Neural cell (in vitro differentiated cells): ENCODE measurements at regions not wholly inside any gene's neighbourhood (a gene's known extent, or its start where the extent isn't known, plus 50 kb on each side); places are given as distances from the start of the nearest gene placed in this dataset.

Source experiments
- CTCF ChIP-seq: fragments of 450-650 bp; IDR thresholded peaks from 2 replicates; pipeline ENCODE4 v1.5.1; 2014; ENCODE audit warnings: antibody characterized with exemption, mild to moderate bottlenecking, moderate library complexity; ENCODE audit not compliant: poor library complexity, severe bottlenecking
- EP300 ChIP-seq: fragments of 450-650 bp; conservative IDR thresholded peaks from 2 replicates; pipeline ENCODE4 v1.6.1; 2014; ENCODE audit warnings: antibody characterized with exemption, mild to moderate bottlenecking, moderate library complexity; ENCODE audit not compliant: poor library complexity, severe bottlenecking
- EZH2 ChIP-seq: fragments of 200-600, 300-800 bp; shearing (Covaris generic), sonication (generic); IDR thresholded peaks from 2 replicates; pipeline ENCODE4 v1.6.1; 2014; ENCODE audit warnings: antibody characterized with exemption, low read length, borderline replicate concordance, mild to moderate bottlenecking; ENCODE audit not compliant: insufficient read depth, poor library complexity, severe bottlenecking
- POLR2AphosphoS5 ChIP-seq: IDR thresholded peaks from 2 replicates; pipeline ENCODE4 v1.6.1; 2012
- RAD21 ChIP-seq: fragments of 450-650 bp; conservative IDR thresholded peaks from 2 replicates; pipeline ENCODE4 v1.6.1; 2014; ENCODE audit warnings: antibody characterized with exemption, mild to moderate bottlenecking, moderate library complexity
- TAF1 ChIP-seq: IDR thresholded peaks from 2 replicates; pipeline ENCODE4 v1.6.1; 2012; ENCODE audit warnings: low read depth

DNA sequence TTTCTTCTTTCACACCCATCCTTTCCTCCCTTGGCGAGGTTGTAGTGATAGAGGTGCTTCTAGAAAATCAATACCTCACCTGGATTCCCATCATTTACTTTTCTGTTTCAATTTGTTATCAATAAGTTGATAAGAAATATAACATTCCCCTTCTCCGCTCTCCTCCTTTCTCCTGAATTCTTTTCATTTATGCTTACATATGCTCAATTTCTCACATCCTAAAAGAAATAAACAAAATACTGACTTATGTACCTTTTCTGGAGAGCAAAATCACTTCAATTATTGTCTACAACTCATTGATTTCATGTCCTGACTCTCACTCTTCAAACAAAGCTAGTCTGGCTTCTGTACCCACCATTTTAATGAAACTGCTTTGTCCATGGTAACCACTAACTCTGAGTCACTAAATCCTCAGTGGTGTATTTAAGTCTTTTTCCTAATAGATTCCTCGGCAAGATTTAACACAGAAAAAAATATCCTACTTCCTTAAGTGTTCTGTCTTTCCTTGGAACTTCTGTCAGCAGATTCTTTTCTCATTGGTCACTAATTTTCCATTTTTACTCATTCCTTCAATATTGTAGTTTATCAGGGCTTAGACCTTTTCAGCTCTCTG is 289.6 kb downstream of the RFPL4B start:
- TF ChIP-seq CTCF (no peak), RAD21 (no peak), TAF1 (no peak), POLR2AphosphoS5 (no peak), EZH2 (no peak), EP300 (no peak)
